ENCODE measurements at regions not wholly inside any gene's neighbourhood (a gene's known extent, or its start where the extent isn't known, plus 50 kb on each side); places are given as distances from the start of the nearest gene placed in this dataset.

GRCh38 chr21:14699433-14700407 lies 153.6 kb upstream of the SAMSN1 start:
- TF ChIP-seq, protein P1, sequence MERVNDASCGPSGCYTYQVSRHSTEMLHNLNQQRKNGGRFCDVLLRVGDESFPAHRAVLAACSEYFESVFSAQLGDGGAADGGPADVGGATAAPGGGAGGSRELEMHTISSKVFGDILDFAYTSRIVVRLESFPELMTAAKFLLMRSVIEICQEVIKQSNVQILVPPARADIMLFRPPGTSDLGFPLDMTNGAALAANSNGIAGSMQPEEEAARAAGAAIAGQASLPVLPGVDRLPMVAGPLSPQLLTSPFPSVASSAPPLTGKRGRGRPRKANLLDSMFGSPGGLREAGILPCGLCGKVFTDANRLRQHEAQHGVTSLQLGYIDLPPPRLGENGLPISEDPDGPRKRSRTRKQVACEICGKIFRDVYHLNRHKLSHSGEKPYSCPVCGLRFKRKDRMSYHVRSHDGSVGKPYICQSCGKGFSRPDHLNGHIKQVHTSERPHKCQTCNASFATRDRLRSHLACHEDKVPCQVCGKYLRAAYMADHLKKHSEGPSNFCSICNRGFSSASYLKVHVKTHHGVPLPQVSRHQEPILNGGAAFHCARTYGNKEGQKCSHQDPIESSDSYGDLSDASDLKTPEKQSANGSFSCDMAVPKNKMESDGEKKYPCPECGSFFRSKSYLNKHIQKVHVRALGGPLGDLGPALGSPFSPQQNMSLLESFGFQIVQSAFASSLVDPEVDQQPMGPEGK (tag by site-specific recombination; IDR thresholded peaks at IDR 0.05): no peak
- TF ChIP-seq, protein P2, sequence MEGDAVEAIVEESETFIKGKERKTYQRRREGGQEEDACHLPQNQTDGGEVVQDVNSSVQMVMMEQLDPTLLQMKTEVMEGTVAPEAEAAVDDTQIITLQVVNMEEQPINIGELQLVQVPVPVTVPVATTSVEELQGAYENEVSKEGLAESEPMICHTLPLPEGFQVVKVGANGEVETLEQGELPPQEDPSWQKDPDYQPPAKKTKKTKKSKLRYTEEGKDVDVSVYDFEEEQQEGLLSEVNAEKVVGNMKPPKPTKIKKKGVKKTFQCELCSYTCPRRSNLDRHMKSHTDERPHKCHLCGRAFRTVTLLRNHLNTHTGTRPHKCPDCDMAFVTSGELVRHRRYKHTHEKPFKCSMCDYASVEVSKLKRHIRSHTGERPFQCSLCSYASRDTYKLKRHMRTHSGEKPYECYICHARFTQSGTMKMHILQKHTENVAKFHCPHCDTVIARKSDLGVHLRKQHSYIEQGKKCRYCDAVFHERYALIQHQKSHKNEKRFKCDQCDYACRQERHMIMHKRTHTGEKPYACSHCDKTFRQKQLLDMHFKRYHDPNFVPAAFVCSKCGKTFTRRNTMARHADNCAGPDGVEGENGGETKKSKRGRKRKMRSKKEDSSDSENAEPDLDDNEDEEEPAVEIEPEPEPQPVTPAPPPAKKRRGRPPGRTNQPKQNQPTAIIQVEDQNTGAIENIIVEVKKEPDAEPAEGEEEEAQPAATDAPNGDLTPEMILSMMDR (tag by site-specific recombination; IDR thresholded peaks at IDR 0.05): no peak
- TF ChIP-seq SP2 (tag by site-specific recombination; IDR thresholded peaks at IDR 0.05): no peak
- TF ChIP-seq ZNF670 (tag by site-specific recombination; IDR thresholded peaks at IDR 0.05; ENCODE audit: low read depth): no peak
